Tibial nerve (tissue), 4 donors: ENCODE measurements at regions not wholly inside any gene's neighbourhood (a gene's known extent, or its start where the extent isn't known, plus 50 kb on each side); places are given as distances from the start of the nearest gene placed in this dataset.

Experiments used
- CTCF ChIP-seq, 5 experiments: fragments of 200-600 bp in 3 of 5; fragments of 450-650 bp in 2 of 5; sonication (generic) in 3 of 5; IDR thresholded peaks; one replicate each; pipeline ENCODE4 v1.5.1; 2016 to 2019; ENCODE audit warnings: antibody characterized with exemption in 5 of 5, mild to moderate bottlenecking in 3 of 5, moderate library complexity in 2 of 5
- EP300 ChIP-seq, 2 donors: sonication (generic); formaldehyde crosslinking; IDR thresholded peaks; one replicate each; pipeline ENCODE4 v1.6.1; 2017; ENCODE audit warnings: antibody characterized with exemption in 2 of 2, mild to moderate bottlenecking in 1 of 2

GRCh38 chr13:78022164-78022877 lies 103.7 kb upstream of the EDNRB start:
- TF ChIP-seq EP300 (IDR thresholded peaks at IDR 0.05) (peak in 1 of 2 donors; percentile 69), CTCF (IDR thresholded peaks at IDR 0.05) (no peak)
